ENCODE measurements at regions not wholly inside any gene's neighbourhood (a gene's known extent, or its start where the extent isn't known, plus 50 kb on each side); places are given as distances from the start of the nearest gene placed in this dataset.

GRCh38 chr10:128245026-128245425 is 118.8 kb upstream of the MKI67 start:
- TF ChIP-seq CTCF (IDR thresholded peaks at IDR 0.05; ENCODE audit: unreplicated experiment in 3 of 3) = no peak
- Mint-ChIP-seq H3K27ac (no peak overlapping the region), H3K4me3 (no peak overlapping the region), H3K36me3 (ENCODE audit: low read depth) (no peaks in the 10 kb centered on the region), H3K4me1 (no peaks in the 10 kb centered on the region), H3K27me3 (ENCODE audit: low read depth) (peaks cover 7% of the 10 kb centered on the region), H3K9me3 (no peaks in the 10 kb centered on the region)

- H3K4me3 Mint-ChIP-seq = no peak overlapping the region
- TF ChIP-seq CTCF (IDR thresholded peaks at IDR 0.05; ENCODE audit: unreplicated experiment in 3 of 3) = no peak
- H3K9me3 Mint-ChIP-seq = no peaks in the 10 kb centered on the region
- H3K27ac Mint-ChIP-seq = no peak overlapping the region
- H3K4me1 Mint-ChIP-seq = no peaks in the 10 kb centered on the region
- peaks cover 6% of the 10 kb centered on the region for H3K27me3 Mint-ChIP-seq (ENCODE audit: low read depth)
- H3K36me3 Mint-ChIP-seq (ENCODE audit: low read depth) = no peaks in the 10 kb centered on the region
These were observed 121.4 kb upstream of the MKI67 start for GRCh38 chr10:128247576-128247975.

GRCh38 chr10:128254476-128254875 is 128.3 kb upstream of the MKI67 start:
- H3K4me1 Mint-ChIP-seq = no peaks in the 10 kb centered on the region
- no peak overlapping the region for H3K27ac Mint-ChIP-seq
- H3K36me3 Mint-ChIP-seq (ENCODE audit: low read depth) = no peaks in the 10 kb centered on the region
- TF ChIP-seq CTCF (IDR thresholded peaks at IDR 0.05; ENCODE audit: unreplicated experiment in 3 of 3) = no peak
- H3K9me3 Mint-ChIP-seq = no peaks in the 10 kb centered on the region
- no peak overlapping the region for H3K4me3 Mint-ChIP-seq
- peaks cover 4% of the 10 kb centered on the region for H3K27me3 Mint-ChIP-seq (ENCODE audit: low read depth)

- no peak for TF ChIP-seq CTCF (IDR thresholded peaks at IDR 0.05; ENCODE audit: unreplicated experiment in 3 of 3)
- peaks cover 13% of the 10 kb centered on the region for H3K27me3 Mint-ChIP-seq (ENCODE audit: low read depth)
- no peak overlapping the region for H3K4me3 Mint-ChIP-seq
- no peaks in the 10 kb centered on the region for H3K36me3 Mint-ChIP-seq (ENCODE audit: low read depth)
- H3K4me1 Mint-ChIP-seq = no peaks in the 10 kb centered on the region
- no peak overlapping the region for H3K27ac Mint-ChIP-seq
- peaks cover 3% of the 10 kb centered on the region for H3K9me3 Mint-ChIP-seq
These were observed 131.2 kb upstream of the MKI67 start for GRCh38 chr10:128257428-128257827.

GRCh38 chr10:128258421-128258976 is 132.3 kb upstream of the MKI67 start:
- Mint-ChIP-seq H3K4me1 (peaks cover 1% of the 10 kb centered on the region), H3K9me3 (peaks cover 3% of the 10 kb centered on the region), H3K4me3 (no peak overlapping the region), H3K27ac (no peak overlapping the region), H3K36me3 (ENCODE audit: low read depth) (no peaks in the 10 kb centered on the region), H3K27me3 (ENCODE audit: low read depth) (peaks cover 18% of the 10 kb centered on the region)
- TF ChIP-seq CTCF (IDR thresholded peaks at IDR 0.05; ENCODE audit: unreplicated experiment in 3 of 3) = no peak

- H3K36me3 Mint-ChIP-seq (ENCODE audit: low read depth) = no peaks in the 10 kb centered on the region
- peaks cover 3% of the 10 kb centered on the region for H3K9me3 Mint-ChIP-seq
- peaks cover 48% of the 10 kb centered on the region for H3K27me3 Mint-ChIP-seq (ENCODE audit: low read depth)
- H3K4me1 Mint-ChIP-seq = peaks cover 27% of the 10 kb centered on the region
- H3K4me3 Mint-ChIP-seq = no peak overlapping the region
- peak overlapping the region in 2 of 3 experiments; percentile 20 to 39 for H3K27ac Mint-ChIP-seq
- peak; percentile 69 to 78 (median 69) for TF ChIP-seq CTCF (IDR thresholded peaks at IDR 0.05; ENCODE audit: unreplicated experiment in 3 of 3)
These were observed 137.9 kb upstream of the MKI67 start for GRCh38 chr10:128263891-128264688.
